SKM-1 treated with dmso at 0.1 percent for 144 hours (cell line): ENCODE measurements at regions not wholly inside any gene's neighbourhood (a gene's known extent, or its start where the extent isn't known, plus 50 kb on each side); places are given as distances from the start of the nearest gene placed in this dataset.

Experiments used
- DNase-seq: peaks from one replicate; lab custom pipeline; 2025; ENCODE audit not compliant: unreplicated experiment; lab: John Stamatoyannopoulos, UW

GRCh38 chr4:123455360-123455759 is 58.8 kb downstream of the SPRY1 start:
- DNase-seq = no peak

GRCh38 chr4:123462007-123462406 is 65.4 kb downstream of the SPRY1 start:
- DNase-seq = no peak

- DNase-seq = no peak
These were observed 67.3 kb downstream of the SPRY1 start for GRCh38 chr4:123463869-123464268.

GRCh38 chr4:123465416-123465815 is 68.8 kb downstream of the SPRY1 start:
- no peak for DNase-seq

GRCh38 chr4:123466080-123466785 is 69.6 kb downstream of the SPRY1 start:
- DNase-seq = no peak

GRCh38 chr4:123468479-123469031 is 72.0 kb downstream of the SPRY1 start:
- DNase-seq = no peak

- DNase-seq = no peak
These were observed 72.7 kb downstream of the SPRY1 start for GRCh38 chr4:123469245-123469644.

GRCh38 chr4:123469696-123470095 is 73.1 kb downstream of the SPRY1 start:
- no peak for DNase-seq

- DNase-seq = no peak
These were observed 74.0 kb downstream of the SPRY1 start for GRCh38 chr4:123470640-123471039.

GRCh38 chr4:123471655-123472369 is 75.2 kb downstream of the SPRY1 start:
- peak; percentile 37 for DNase-seq

GRCh38 chr4:123474817-123475216 is 78.2 kb downstream of the SPRY1 start:
- no peak for DNase-seq

GRCh38 chr4:123476089-123476488 is 79.5 kb downstream of the SPRY1 start:
- no peak for DNase-seq

GRCh38 chr4:123477711-123478209 is 81.2 kb downstream of the SPRY1 start:
- no peak for DNase-seq

- DNase-seq = no peak
These were observed 82.3 kb downstream of the SPRY1 start for GRCh38 chr4:123478859-123479345.

GRCh38 chr4:123479944-123480343 is 83.3 kb downstream of the SPRY1 start:
- no peak for DNase-seq

GRCh38 chr4:123480706-123481418 is 84.3 kb downstream of the SPRY1 start:
- no peak for DNase-seq

GRCh38 chr4:123481717-123482116 is 85.1 kb downstream of the SPRY1 start:
- DNase-seq = no peak

GRCh38 chr4:123484291-123484926 is 87.8 kb downstream of the SPRY1 start:
- DNase-seq = no peak

GRCh38 chr4:123485601-123486000 is 89.0 kb downstream of the SPRY1 start:
- no peak for DNase-seq

- DNase-seq = peak; percentile 66
These were observed 92.3 kb downstream of the SPRY1 start for GRCh38 chr4:123488916-123489315.

GRCh38 chr4:123495530-123495929 is 98.9 kb downstream of the SPRY1 start:
- DNase-seq = no peak
